H1 (cell line): ENCODE measurements at regions not wholly inside any gene's neighbourhood (a gene's known extent, or its start where the extent isn't known, plus 50 kb on each side); places are given as distances from the start of the nearest gene placed in this dataset.

Experiments
- CTCF ChIA-PET: fragments of 300-600 bp; sonication (Branson Sonifier 250); formaldehyde crosslinking; loops from one replicate; lab custom pipeline; 2021; ENCODE audit not compliant: partially characterized antibody; lab: Charles Lee
- POLR2A ChIA-PET: fragments of 300-600 bp; sonication (Branson Sonifier 250); formaldehyde crosslinking; loops from one replicate; lab custom pipeline; 2021; ENCODE audit warnings: inconsistent platforms; ENCODE audit not compliant: partially characterized antibody; lab: Charles Lee
- DNase-seq, 2 experiments: peaks; one replicate each; pipeline versions ENCODE4 v3.0.0 to v3.0.0-alpha.2; 2010 to 2022; ENCODE audit warnings: low spot score in 2 of 2, low read depth in 1 of 2, mixed read lengths in 1 of 2
- FAIRE-seq: peaks from 2 replicates; lab custom pipeline; 2011; peaks lifted over from hg19 to GRCh38; lab: Jason Lieb, UNC
- H2AFZ ChIP-seq: 2 replicates; pipeline ENCODE4 v1.8.1; 2012; ENCODE audit warnings: low read length, inconsistent platforms
- H2AK5ac ChIP-seq: 2 replicates; pipeline ENCODE4 v1.6.1; 2013; ENCODE audit warnings: low read depth, low read length
- H2BK120ac ChIP-seq: replicated peaks from 2 replicates; pipeline ENCODE3; 2013; ENCODE audit warnings: low read depth, low read length, inconsistent platforms
- H2BK12ac ChIP-seq: 2 replicates; pipeline ENCODE4 v1.6.1; 2013; ENCODE audit warnings: low read depth, low read length
- H2BK15ac ChIP-seq: 2 replicates; pipeline ENCODE4 v1.6.1; 2013; ENCODE audit warnings: low read length
- H2BK20ac ChIP-seq: 2 replicates; pipeline ENCODE4 v1.6.1; 2013; ENCODE audit warnings: low read length
- H2BK5ac ChIP-seq: 2 replicates; pipeline ENCODE4 v1.6.1; 2013; ENCODE audit warnings: low read depth, low read length
- H3K14ac ChIP-seq: 2 replicates; pipeline ENCODE4 v1.6.1; 2013; ENCODE audit warnings: inconsistent platforms; ENCODE audit not compliant: insufficient read length
- H3K18ac ChIP-seq: 2 replicates; pipeline ENCODE4 v1.6.1; 2013; ENCODE audit warnings: low read length; ENCODE audit errors: extremely low read depth
- H3K23ac ChIP-seq: 2 replicates; pipeline ENCODE4 v1.6.1; 2013; ENCODE audit warnings: inconsistent platforms; ENCODE audit not compliant: insufficient read length
- H3K23me2 ChIP-seq: 2 replicates; pipeline ENCODE4 v1.6.1; 2013; ENCODE audit warnings: low read depth, low read length
- H3K27ac ChIP-seq: 2 replicates; pipeline ENCODE4 v1.6.1; 2011; ENCODE audit warnings: low read depth, low read length, inconsistent platforms
- H3K27me3 ChIP-seq, 4 experiments: replicated peaks in 1 of 4; 1 replicate in 1 of 4; 2 replicates in 3 of 4; pipeline versions ENCODE4 v1.6.1 to v1.8.1; 2011 to 2013; ENCODE audit warnings: low read length in 3 of 4, mild to moderate bottlenecking in 3 of 4, inconsistent platforms in 2 of 4, mixed read lengths in 2 of 4, moderate library complexity in 1 of 4; ENCODE audit not compliant: control insufficient read depth in 3 of 4, insufficient read depth in 3 of 4; ENCODE audit errors: extremely low read depth in 1 of 4
- H3K36me3 ChIP-seq, 4 experiments: 2 replicates each; pipeline versions ENCODE4 v1.6.1 to v1.8.1; 2011 to 2013; ENCODE audit warnings: mild to moderate bottlenecking in 4 of 4, low read length in 3 of 4, moderate library complexity in 2 of 4, control low read depth in 1 of 4, inconsistent platforms in 1 of 4; ENCODE audit not compliant: insufficient read depth in 4 of 4, control insufficient read depth in 2 of 4
- H3K4ac ChIP-seq: replicated peaks from 2 replicates; pipeline ENCODE3; 2013; ENCODE audit warnings: low read length, low read depth, mixed read lengths, inconsistent platforms; ENCODE audit not compliant: insufficient read length
- H3K4me1 ChIP-seq, 4 experiments: replicated peaks in 1 of 4; 1 replicate in 1 of 4; 2 replicates in 3 of 4; pipeline versions ENCODE4 v1.6.1 to v1.8.1; 2011 to 2013; ENCODE audit warnings: low read length in 3 of 4, inconsistent platforms in 2 of 4, mixed read lengths in 1 of 4; ENCODE audit not compliant: insufficient read depth in 4 of 4, control insufficient read depth in 3 of 4
- H3K4me2 ChIP-seq, 2 experiments: 2 replicates each; pipeline versions ENCODE4 v1.6.1 to v1.8.1; 2011 to 2013; ENCODE audit warnings: low read depth in 2 of 2, low read length in 2 of 2, control low read depth in 1 of 2, inconsistent platforms in 1 of 2, mild to moderate bottlenecking in 1 of 2; ENCODE audit not compliant: insufficient read depth in 1 of 2
- H3K4me3 ChIP-seq, 4 experiments: fragments of 200-600, 300-600 bp in 1 of 4; sonication (generic), shearing (Covaris generic), sonication (Bioruptor Twin) in 1 of 4; 2 replicates each; pipeline versions ENCODE4 v1.5.1 to v1.8.1; 2011 to 2016; ENCODE audit warnings: low read length in 4 of 4, low read depth in 3 of 4, control low read depth in 2 of 4, inconsistent platforms in 2 of 4, mild to moderate bottlenecking in 2 of 4, mixed read lengths in 1 of 4, moderate library complexity in 1 of 4; ENCODE audit not compliant: insufficient read depth in 2 of 4; ENCODE audit errors: extremely low read depth in 1 of 4
- H3K56ac ChIP-seq: replicated peaks from 2 replicates; pipeline ENCODE3; 2013; ENCODE audit warnings: low read depth, mild to moderate bottlenecking, mixed read lengths, low read length, inconsistent platforms; ENCODE audit not compliant: insufficient read length
- H3K79me1 ChIP-seq: 2 replicates; pipeline ENCODE4 v1.6.1; 2013; ENCODE audit warnings: low read depth, low read length, control low read depth
- H3K79me2 ChIP-seq, 2 experiments: 2 replicates each; pipeline versions ENCODE4 v1.6.1 to v1.8.1; 2012 to 2013; ENCODE audit warnings: low read length in 2 of 2, mild to moderate bottlenecking in 2 of 2, inconsistent platforms in 1 of 2; ENCODE audit not compliant: insufficient read depth in 2 of 2, control insufficient read depth in 1 of 2
- H3K9ac ChIP-seq, 4 experiments: replicated peaks in 1 of 4; 1 replicate in 1 of 4; 2 replicates in 3 of 4; pipeline versions ENCODE4 v1.6.1 to v1.8.1; 2011 to 2013; ENCODE audit warnings: low read depth in 3 of 4, low read length in 3 of 4, control low read depth in 2 of 4, mild to moderate bottlenecking in 2 of 4, moderate library complexity in 2 of 4, inconsistent platforms in 1 of 4; ENCODE audit errors: extremely low read depth in 1 of 4
- H3K9me3 ChIP-seq, 2 experiments: 2 replicates each; pipeline versions ENCODE4 v1.6.1 to v1.8.1; 2012 to 2013; ENCODE audit warnings: mild to moderate bottlenecking in 2 of 2, moderate library complexity in 2 of 2, control low read depth in 1 of 2, inconsistent platforms in 1 of 2, low read depth in 1 of 2, low read length in 1 of 2, mixed read lengths in 1 of 2; ENCODE audit not compliant: insufficient read depth in 2 of 2
- H4K20me1 ChIP-seq, 2 experiments: replicated peaks in 1 of 2; 2 replicates each; pipeline versions ENCODE3 to v1.8.1; 2011 to 2013; ENCODE audit warnings: inconsistent platforms in 2 of 2, low read length in 2 of 2, mild to moderate bottlenecking in 1 of 2; ENCODE audit not compliant: insufficient read depth in 2 of 2, control insufficient read depth in 1 of 2
- H4K5ac ChIP-seq: 2 replicates; pipeline ENCODE4 v1.6.1; 2013; ENCODE audit warnings: low read length, low read depth, mixed read lengths, inconsistent platforms; ENCODE audit not compliant: insufficient read length
- H4K8ac ChIP-seq: 2 replicates; pipeline ENCODE4 v1.8.0; 2013; ENCODE audit warnings: mild to moderate bottlenecking, moderate library complexity, low read length, inconsistent platforms; ENCODE audit not compliant: insufficient read depth; ENCODE audit errors: extremely low read depth
- H4K91ac ChIP-seq: replicated peaks from 2 replicates; pipeline ENCODE3; 2013; ENCODE audit warnings: low read length, mixed read lengths, inconsistent platforms; ENCODE audit not compliant: insufficient read length
- ASH2L ChIP-seq: fragments of 200-600, 300-600 bp; sonication (generic); IDR thresholded peaks from one replicate; pipeline ENCODE4 v1.7.1; 2017; ENCODE audit warnings: low read length
- ATF2 ChIP-seq: IDR thresholded peaks from 2 replicates; pipeline ENCODE4 v1.6.1; 2012; ENCODE audit warnings: low read length, inconsistent platforms
- ATF3 ChIP-seq: IDR thresholded peaks from 2 replicates; pipeline ENCODE4 v1.6.1; 2011; ENCODE audit warnings: low read depth, mild to moderate bottlenecking, low read length; ENCODE audit not compliant: insufficient read depth
- BRCA1 ChIP-seq: IDR thresholded peaks from 2 replicates; pipeline ENCODE4 v1.6.1; 2012; ENCODE audit warnings: low read depth, low read length, improper control_type of control experiment
- CTBP2 ChIP-seq: IDR thresholded peaks from 2 replicates; pipeline ENCODE4 v1.7.0; 2011; ENCODE audit warnings: borderline replicate concordance, mild to moderate bottlenecking, moderate library complexity, mixed read lengths, low read length; ENCODE audit not compliant: insufficient read depth, insufficient read length
- EP300 ChIP-seq, 2 experiments: IDR thresholded peaks; 1 replicate in 1 of 2; 2 replicates in 1 of 2; pipeline ENCODE4 v1.6.1; 2011 to 2012; ENCODE audit warnings: low read depth in 2 of 2, low read length in 2 of 2, mild to moderate bottlenecking in 2 of 2, borderline replicate concordance in 1 of 2, inconsistent platforms in 1 of 2, moderate library complexity in 1 of 2
- POLR2AphosphoS5 ChIP-seq: IDR thresholded peaks from 2 replicates; pipeline ENCODE4 v1.6.1; 2011; ENCODE audit warnings: low read depth, low read length
- RFX5 ChIP-seq: IDR thresholded peaks from 2 replicates; pipeline ENCODE4 v1.6.1; 2011; ENCODE audit warnings: low read depth, low read length, improper control_type of control experiment, borderline replicate concordance
- SIRT6 ChIP-seq: IDR thresholded peaks from one replicate; pipeline ENCODE4 v1.7.1; 2012; ENCODE audit warnings: low read length, inconsistent platforms
- TAF1 ChIP-seq: IDR thresholded peaks from 2 replicates; pipeline ENCODE4 v1.6.1; 2011; ENCODE audit warnings: mild to moderate bottlenecking, low read depth, low read length
- TBP ChIP-seq: IDR thresholded peaks from 2 replicates; pipeline ENCODE4 v1.6.1; 2011; ENCODE audit warnings: low read depth, low read length, improper control_type of control experiment
- TCF12 ChIP-seq: IDR thresholded peaks from 2 replicates; pipeline ENCODE4 v1.6.1; 2011; ENCODE audit warnings: low read depth, mild to moderate bottlenecking, low read length
- YY1 ChIP-seq: IDR thresholded peaks from 2 replicates; pipeline ENCODE4 v1.6.1; 2011; ENCODE audit warnings: low read depth, mild to moderate bottlenecking, low read length
- ZNF274 ChIP-seq: IDR thresholded peaks from 2 replicates; pipeline ENCODE4 v1.7.0; 2012; ENCODE audit warnings: low read length, borderline replicate concordance; ENCODE audit errors: extremely low read depth
- WGBS, 2 experiments: shearing (Covaris generic) in 1 of 2; methylation state at CpG; one replicate each; pipeline versions ENCODE4 v1.1.6 to v1.1.7; 2013 to 2015; ENCODE audit warnings: low lambda C conversion rate in 2 of 2, mixed read lengths in 2 of 2, inconsistent platforms in 1 of 2, low coverage in 1 of 2, missing lambda C conversion rate in 1 of 2; ENCODE audit not compliant: insufficient replicate concordance in 2 of 2, insufficient coverage in 1 of 2, insufficient read length in 1 of 2; ENCODE audit errors: extremely low coverage in 1 of 2, missing lambda C conversion rate in 1 of 2; 5-methylcytosine and 5-hydroxymethylcytosine counted together

GRCh38 chr2:47226923-47227220, 50.6 kb upstream of the CALM2 start:
- Histone ChIP-seq H3K18ac (no peak overlapping the region), H2BK12ac (no peak overlapping the region), H2BK120ac (no peak overlapping the region), H4K91ac (no peak overlapping the region), H2AK5ac (no peak overlapping the region), H3K23me2 (no peaks in the 10 kb centered on the region), H3K79me2 (no peaks in the 10 kb centered on the region), H3K4ac (no peak overlapping the region), H2BK20ac (no peak overlapping the region), H3K14ac (no peak overlapping the region), H4K20me1 (no peaks in the 10 kb centered on the region), H3K9ac (no peak overlapping the region), H3K4me3 (no peak overlapping the region), H3K79me1 (no peaks in the 10 kb centered on the region), H3K36me3 (no peaks in the 10 kb centered on the region), H3K4me2 (no peak overlapping the region), H2AFZ (no peak overlapping the region), H3K4me1 (no peaks in the 10 kb centered on the region)
- WGBS, 2 experiments, result 90% methylated on average over 6 of the region's 6 CpGs; no CpG with 5 or more reads in 1 of the 2 experiments
- ChIA-PET POLR2A (no interaction called here), CTCF (interaction anchor here (1.0 to 3.0 kb wide), 5 partner anchors 10 to 96 kb away, joined by 3 to 10 read pairs (median 4); no protein-coding TSS in a partner anchor)
- DNase-seq (no peak), FAIRE-seq (no peak)
- TF ChIP-seq EP300 (IDR thresholded peaks at IDR 0.05; ENCODE audit: borderline replicate concordance in 1 of 2, low read depth in 2 of 2, low read length in 2 of 2), result no peak
- no peak for TF ChIP-seq ASH2L
- TF ChIP-seq ATF3, result no peak
- no peak for TF ChIP-seq YY1
- TF ChIP-seq TAF1, result no peak
- TF ChIP-seq RFX5, result no peak
- no peak for TF ChIP-seq TBP
- no peak for TF ChIP-seq CTBP2
- TF ChIP-seq ZNF274, result no peak
- TF ChIP-seq BRCA1, result no peak
- no peak for TF ChIP-seq ATF2
- TF ChIP-seq TCF12, result no peak
- TF ChIP-seq SIRT6, result no peak
- no peak for TF ChIP-seq POLR2AphosphoS5
- TF ChIP-seq, all 59 proteins: peak for 0
- no peak overlapping the region for H2BK5ac ChIP-seq
- H2BK15ac ChIP-seq, result no peak overlapping the region
- no peak overlapping the region for H4K5ac ChIP-seq
- no peaks in the 10 kb centered on the region for H3K27me3 ChIP-seq
- no peaks in the 10 kb centered on the region for H3K9me3 ChIP-seq
- no peak overlapping the region for H4K8ac ChIP-seq
- H3K23ac ChIP-seq, result no peak overlapping the region
- no peak overlapping the region for H3K56ac ChIP-seq
- no peak overlapping the region for H3K27ac ChIP-seq
